ENCODE measurements at regions not wholly inside any gene's neighbourhood (a gene's known extent, or its start where the extent isn't known, plus 50 kb on each side); places are given as distances from the start of the nearest gene placed in this dataset.

- no peak for TF ChIP-seq CTCF (IDR thresholded peaks at IDR 0.05)
- TF ChIP-seq POLR2A (IDR thresholded peaks at IDR 0.05), result no peak
- TF ChIP-seq EP300 (IDR thresholded peaks at IDR 0.05), result no peak
Observed at GRCh38 chr2:241959751-241960269, 90.3 kb downstream of the RTP5 start.
